HG03575 (cell line): ENCODE measurements at regions not wholly inside any gene's neighbourhood (a gene's known extent, or its start where the extent isn't known, plus 50 kb on each side); places are given as distances from the start of the nearest gene placed in this dataset.

Experiments
- ATAC-seq: cut with Tn5 transposase; IDR thresholded peaks from one replicate; pipeline ENCODE4 v1.9.1; 2021; ENCODE audit not compliant: unreplicated experiment, insufficient number of reproducible peaks, low FRiP score; ENCODE audit errors: extremely low read depth

DNA sequence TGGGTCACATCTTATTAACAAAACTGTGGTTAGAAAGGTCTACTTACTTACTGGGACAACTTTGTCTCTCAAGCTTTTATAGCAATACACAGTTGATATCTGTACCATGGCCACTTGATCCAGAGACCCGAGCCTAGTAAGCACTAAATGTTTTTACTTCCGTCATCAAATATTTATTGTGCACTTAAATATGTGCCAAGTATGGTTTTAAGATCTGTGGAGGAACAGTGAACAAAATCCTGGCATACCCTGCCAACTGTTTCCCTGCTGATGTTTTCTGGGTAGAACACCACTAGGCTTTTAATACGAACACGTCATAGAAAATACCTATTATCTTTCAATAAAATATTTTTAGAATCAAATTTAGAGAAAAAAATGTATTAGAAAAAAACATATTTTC is 574.8 kb downstream of the HACE1 start:
- ATAC-seq, result no peak

DNA sequence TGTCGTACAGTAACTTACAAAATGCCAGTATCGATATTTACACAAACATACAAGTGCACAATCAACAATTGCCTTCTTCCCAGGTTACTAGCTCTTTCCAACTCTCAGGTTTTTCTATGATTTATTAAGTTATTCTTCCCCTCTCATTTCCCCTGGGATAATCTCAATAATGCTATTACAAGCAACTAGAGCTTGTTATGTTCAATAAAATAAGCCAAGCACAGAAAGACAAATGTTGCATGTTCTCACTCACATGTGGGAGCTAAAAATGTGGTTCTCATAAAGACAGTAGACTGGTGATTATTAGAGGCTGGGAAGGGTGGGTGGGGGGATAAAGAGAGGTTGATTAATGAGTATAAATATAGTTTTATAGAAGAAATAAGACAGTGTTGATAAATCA is 577.1 kb downstream of the HACE1 start:
- no peak for ATAC-seq

DNA sequence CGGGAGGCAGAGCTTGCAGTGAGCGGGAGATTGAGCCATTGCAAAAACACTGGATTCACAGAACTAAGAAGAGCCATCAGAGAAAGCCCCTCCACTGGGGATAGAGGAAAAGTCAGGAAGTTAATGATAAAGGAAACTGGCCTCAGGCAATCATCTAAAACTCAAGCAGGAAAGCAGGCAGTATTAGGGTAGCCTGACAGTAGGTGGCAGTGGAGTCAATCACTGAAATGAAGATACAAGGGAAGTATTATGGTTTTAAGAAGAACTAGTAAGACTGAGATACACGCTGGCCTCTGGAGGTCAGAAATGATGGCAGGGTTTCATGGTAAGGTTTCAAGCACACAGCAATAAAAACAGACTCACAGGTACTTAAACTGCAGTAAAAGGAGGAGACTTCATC is 578.3 kb downstream of the HACE1 start:
- no peak for ATAC-seq

DNA sequence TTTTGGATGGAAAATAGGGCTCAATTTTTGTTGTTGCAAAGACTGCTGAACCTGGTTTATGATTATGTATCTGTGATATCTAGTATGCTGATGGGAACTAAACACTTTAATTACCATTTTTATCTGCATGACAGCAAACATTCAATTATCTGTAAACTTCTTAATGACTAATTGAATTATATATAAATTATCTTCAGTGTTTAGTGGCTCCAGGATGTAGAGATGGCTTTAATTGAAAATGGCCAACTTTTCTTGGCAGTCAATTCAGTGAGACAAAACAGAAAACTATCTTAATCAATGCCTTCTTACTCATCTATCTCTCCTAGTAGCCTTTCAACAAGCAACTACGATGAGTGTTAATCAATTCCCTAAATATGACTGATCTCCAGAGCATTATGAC is 591.3 kb downstream of the HACE1 start:
- no peak for ATAC-seq

DNA sequence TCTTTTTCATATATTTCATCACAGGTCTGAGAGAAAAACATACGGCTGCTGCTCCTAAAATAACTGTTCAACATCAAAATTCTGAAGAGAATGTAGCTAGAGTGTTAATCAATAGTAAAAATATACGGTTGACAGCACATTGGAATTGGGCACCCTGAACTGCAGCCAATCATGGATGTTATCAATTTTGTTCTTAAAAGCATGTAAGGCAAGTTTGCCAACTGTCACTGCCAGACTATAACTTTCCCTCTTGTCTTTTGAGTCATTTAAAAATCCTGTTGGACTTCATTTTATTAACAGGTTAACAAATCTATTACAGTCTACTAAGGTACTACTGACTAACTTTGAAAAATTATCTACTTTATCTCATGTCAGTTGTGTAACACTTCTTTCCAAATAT is 592.8 kb downstream of the HACE1 start:
- ATAC-seq, result no peak

DNA sequence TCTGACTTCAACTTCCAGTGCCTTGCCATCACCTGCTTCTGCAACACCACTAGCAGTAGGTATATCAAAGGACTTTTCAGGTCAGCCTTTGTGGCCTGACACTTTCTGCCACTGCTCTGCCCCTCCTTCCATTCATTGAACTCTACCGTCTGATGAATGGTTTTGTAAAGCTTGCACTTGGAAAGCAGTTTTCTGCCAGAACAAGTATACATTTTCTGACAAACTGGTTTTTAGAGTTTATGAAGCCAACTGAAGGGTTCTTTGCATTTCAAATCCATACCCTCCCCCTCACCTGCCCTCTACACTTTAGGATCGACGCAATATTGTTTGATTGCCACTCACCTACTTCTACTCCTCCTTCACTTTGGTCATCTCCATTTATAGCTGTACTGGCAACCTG is 603.1 kb downstream of the HACE1 start:
- no peak for ATAC-seq

DNA sequence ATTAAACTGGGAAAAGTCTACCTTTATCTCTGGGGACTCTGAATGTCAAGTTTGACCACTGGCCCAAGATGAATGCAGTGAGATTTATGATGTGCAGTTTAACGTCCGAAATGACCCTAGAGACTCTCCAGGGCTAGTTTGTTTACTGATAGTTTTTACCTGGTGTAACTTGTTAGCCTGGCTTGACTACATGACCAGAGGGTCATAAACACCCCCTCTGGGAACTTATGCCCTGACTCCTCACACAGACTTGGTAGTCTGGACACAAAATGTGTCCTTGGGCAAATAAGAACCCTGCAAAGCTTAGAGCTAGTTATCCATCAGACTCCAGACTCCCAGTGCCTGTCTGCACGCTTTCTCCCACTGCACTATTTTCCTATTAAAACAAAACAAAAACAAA is 606.5 kb downstream of the HACE1 start:
- ATAC-seq, result no peak

DNA sequence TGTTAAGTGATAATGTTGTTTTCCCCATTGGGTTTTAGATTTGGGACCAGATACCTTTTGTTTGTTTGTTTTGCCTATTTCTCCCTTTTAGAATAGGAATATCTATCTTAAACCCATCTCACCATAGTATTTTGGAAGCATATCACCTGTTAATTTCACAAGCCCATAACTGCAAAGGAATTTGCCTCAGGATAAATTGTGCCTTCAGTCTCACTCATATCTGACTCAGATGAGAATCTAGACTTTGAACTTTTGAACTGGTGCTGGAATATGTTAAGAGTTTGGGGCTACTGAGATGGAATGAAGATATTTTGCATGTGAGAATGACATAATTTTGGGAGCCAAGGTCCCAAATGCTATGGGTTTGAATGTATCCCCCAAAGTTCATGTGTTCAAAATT is 607.4 kb downstream of the HACE1 start:
- ATAC-seq, result no peak

DNA sequence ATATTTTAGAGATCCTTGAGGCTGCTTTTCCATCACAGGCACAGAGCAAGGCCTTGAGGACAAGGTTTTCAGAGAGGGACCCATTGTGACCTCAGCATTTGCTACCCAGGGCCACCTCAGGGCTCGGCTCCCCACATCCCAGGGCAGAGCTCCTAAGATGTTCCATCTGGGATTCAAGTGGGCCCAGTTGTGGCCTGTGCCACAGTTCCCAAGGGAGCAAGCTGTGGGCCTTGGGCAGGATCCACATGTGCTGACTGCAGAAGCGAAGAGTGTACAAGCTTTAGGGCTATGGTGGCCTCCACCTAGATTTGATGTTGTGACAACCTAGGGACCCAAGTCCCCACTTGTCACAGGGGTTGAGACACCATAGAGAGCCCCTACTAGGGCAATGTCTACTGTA is 608.1 kb downstream of the HACE1 start:
- no peak for ATAC-seq

DNA sequence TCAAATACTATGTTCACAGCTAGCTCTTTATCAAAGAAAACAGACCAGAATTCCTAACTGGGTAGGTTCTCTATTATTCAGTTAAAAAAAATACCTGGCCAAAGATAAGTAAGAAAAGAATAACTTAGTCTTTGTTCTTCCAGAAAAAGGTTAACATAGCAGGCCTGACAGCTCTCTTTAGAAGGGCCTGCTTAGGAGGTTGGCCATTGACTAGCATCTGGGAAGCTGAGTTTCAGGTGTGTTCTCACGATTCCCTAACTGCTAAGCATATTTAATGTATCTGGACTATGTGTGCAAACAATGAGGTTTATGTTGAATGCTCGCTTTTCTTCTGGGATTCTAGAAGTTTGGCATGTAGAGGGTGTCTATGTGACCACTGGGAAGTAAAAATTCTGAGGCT is 618.9 kb downstream of the HACE1 start:
- ATAC-seq, result no peak

DNA sequence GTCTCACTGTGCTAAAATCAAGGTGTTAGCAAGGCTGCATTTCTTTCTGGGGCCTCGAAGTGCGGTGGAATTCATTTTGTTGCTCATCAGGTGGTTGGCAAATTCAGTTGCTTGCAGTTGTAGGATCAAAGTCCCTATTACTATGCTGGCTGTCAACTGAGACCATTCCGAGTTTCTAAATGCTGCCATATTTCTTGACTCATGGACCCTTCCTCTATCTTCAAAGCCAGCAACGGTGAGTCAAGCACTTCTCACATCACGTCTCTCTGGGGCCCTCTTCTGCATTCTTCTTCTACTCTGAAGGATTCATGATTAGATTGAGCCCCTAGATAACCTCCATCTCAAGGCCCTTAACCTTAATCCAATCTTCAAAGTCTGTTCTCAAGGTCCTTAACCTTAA is 619.7 kb downstream of the HACE1 start:
- ATAC-seq, result no peak

DNA sequence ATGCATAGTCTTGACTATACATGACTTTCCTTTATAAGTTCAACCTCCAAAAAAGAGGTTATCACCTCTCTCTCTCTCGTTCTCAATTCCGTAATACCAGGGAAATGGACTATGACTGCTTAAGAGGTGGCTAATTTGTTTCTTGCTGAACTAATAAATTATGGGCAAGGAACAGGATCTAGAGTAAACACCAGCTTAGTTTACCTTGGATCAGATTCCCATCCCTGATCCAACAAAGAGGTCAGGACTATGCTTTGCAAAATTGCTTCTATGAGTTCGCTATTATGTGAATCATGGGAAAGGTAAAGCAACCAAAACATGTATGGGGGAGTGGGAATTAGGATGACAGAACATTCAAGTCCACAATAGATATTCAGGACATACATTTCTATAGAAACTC is 630.7 kb downstream of the HACE1 start:
- no peak for ATAC-seq

DNA sequence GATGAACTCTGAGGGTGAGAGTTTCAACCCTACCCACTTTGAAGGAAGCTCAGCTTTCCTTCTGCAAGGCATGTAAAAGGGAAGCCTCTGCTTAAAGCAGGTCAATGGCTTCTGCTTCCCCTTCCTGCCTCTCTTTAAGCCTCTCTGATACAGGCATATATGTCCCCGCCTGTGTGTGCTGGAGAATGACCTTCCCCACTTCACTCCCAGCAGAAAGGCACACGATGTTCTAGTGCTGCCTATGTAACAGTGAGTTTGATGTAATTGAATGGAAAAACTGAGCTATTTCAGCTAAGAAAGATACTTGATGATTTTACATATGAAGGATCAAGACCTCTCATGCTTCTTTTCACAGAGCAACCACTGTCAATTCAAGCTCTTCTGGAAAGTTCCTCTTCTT is 632.2 kb downstream of the HACE1 start:
- ATAC-seq, result no peak

DNA sequence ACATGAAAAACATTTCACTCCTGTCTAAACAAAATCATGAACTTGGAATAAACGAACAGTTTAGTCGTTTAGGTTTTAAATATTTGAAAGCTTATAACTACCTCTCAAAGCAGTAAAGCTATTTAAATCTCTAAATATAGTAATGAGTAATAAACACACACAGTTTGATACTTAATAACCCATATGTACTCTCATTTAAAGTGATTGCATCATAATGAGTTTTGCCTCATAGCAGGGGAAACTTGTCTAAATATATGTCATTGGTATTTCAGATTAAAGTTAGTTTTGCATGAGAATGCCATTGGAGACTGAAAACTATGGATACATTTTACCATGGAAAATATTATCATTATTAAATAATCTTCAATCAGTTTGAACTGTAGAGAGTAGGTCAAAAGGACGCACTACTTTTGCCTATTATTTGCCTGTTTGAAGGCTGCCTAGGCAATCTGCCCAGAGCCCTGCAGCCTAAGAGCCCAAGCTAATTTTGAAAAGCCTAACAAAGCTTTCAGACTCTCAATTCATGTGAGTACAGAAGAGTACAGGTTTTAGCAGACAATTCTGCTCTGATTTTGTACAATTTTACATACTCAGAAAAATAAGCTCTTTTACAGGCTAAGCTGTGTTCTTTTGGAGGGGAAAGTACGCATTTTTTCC is 632.8 kb downstream of the HACE1 start:
- ATAC-seq, result no peak

DNA sequence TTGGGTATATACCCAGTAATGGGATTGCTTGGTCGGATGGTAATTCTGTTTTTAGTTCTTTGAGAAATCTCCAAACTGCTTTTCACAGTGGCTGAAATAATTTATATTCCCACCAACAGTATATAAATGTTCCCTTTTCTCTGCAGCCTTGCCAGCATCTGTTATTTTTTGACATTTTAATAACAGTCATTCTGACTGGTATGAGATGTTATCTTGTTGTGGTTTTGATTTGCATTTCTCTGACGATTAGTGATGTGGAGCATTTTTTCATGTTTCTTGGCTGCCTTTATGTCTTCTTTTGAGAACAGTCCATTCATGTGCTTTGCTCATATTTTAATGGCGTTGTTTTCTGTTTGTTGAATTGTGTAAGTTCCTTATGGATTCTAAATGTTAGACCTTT is 641.6 kb downstream of the HACE1 start:
- no peak for ATAC-seq

DNA sequence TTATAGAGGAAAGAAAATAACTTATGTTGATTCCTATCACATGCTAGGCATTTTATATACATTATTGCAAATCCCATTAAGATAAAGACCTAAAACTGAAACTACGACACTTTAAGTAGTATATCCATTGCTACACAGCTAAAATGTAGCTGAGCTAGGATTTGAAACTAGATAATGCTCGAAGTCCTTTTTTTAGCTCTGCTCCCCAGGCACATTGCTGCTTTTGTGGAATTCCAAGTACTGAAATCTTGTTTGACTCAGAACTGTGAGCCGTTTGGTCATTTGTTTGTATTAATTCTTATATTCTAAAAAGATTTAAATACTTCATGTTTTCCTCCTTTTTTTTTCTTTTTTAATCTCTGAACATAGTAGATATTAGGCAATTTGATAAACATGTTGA is 644.8 kb downstream of the HACE1 start:
- ATAC-seq, result no peak

DNA sequence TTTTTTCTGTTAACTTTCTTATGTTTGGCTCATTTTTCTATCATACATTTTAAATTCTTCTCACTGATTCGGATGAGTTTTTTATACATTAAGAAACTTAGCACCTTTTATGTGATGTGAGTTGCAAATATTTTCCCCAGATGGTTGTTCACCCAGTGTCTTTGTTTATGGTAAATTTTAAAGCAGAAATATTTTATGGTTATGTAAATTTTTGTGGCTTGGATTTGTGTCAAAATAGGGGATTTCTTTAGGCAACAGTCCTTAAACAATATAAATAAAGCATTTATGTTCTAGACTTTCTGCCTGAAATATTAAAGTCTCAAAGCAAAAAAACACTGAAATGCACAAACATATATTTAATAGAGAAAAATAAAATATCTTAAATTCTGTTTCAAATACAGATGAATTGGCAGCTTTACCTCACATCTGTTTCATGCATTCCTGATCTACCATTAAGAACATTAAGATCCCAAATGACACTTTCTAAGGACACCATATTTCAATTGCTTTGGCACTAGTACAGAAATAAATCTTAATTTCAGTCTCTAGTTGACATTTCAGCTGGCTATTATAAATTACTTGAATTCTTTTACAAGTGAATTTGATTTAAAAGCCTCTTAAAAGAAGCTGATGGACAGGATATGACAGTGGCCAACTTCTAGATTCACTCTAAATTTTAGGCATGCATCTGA is 646.6 kb downstream of the HACE1 start:
- ATAC-seq, result no peak

DNA sequence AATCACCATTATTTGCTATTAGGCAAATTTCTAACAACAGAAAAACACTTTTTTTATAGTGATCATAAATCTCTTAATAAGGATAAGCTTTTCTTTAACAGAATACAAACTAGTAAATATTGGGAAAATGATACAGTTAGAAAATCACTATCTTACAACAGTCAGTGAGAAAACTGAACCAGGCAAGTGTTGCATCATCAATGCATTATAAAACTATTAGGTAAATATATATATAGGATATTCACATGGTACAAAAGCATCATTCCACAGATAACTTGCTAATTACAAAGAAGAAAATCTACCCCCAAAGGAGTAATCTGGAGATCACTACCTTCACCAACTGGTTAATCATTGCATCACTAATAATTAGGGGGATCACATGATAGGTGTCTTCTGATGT is 652.1 kb downstream of the HACE1 start:
- no peak for ATAC-seq

DNA sequence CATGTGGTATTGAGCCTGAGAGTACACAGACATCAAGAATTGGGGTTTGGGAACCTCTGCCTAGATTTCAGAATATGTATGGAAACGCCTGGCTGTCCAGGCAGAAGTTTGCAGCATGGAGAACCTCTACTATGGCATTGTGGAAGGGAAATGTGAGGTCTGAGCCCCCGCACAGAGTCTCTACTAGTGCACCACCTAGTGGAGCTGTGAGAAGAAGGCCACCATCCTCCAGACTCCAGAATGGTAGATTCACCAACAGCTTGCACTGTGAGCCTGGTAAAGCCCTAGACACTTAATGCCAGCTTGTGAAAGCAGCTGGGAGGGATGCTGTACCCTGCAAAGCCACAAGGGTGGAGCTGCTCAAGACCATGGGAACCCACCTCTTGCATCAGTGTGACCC is 658.2 kb downstream of the HACE1 start:
- ATAC-seq, result no peak

DNA sequence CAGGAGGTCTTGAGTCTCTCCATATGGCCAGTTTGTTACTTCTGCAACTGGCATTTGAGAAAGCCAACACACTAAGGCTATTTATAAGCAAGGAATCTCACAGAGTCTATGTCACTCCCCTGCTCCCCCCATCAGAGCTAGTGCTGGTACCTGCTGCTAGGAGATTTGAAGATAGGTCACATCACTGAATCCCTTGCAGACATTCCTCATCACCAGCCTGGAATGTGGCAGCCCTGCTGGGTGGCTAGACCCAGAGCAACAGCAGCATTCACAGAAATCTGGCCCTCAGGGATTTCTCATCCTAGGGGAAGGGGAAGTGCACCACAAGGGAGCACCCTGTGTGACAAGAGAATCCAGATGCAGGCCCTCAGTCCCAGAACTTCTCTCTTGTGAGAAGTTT is 672.1 kb downstream of the HACE1 start:
- ATAC-seq, result no peak

DNA sequence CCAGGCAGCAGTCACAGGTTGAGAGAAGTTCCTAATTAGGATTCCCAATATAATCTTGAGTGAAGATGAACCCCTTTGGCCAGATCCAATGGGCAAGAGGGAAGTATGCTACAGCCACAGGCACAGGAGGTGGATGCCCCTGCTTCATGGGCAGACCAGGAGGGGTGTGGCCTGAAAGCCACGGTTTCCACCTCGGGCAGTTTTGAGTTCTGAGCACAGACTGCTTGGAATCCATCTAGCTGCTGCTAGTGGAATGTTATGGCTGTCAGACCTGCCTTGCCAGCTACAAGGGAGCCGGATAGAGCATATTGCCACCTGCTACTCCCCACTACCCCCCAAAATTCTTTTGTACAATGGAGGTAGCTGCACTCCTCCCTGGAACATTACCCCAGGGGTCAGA is 672.9 kb downstream of the HACE1 start:
- ATAC-seq, result no peak
